GM12892 (cell line): ENCODE measurements at regions not wholly inside any gene's neighbourhood (a gene's known extent, or its start where the extent isn't known, plus 50 kb on each side); places are given as distances from the start of the nearest gene placed in this dataset.

Experiments used
- POLR2A ChIP-seq: IDR thresholded peaks from 2 replicates; pipeline ENCODE4 v1.6.1; 2011; ENCODE audit warnings: low read depth, low read length, control low read depth
- POLR2AphosphoS5 ChIP-seq: IDR thresholded peaks from 2 replicates; pipeline ENCODE4 v1.6.1; 2011; ENCODE audit warnings: low read depth, low read length, control low read depth

- TF ChIP-seq POLR2A (no peak), POLR2AphosphoS5 (no peak)
Measured at GRCh38 chrX:111007238-111007637, 88.8 kb upstream of the PAK3 start.
